ENCODE measurements at regions not wholly inside any gene's neighbourhood (a gene's known extent, or its start where the extent isn't known, plus 50 kb on each side); places are given as distances from the start of the nearest gene placed in this dataset.

GRCh38 chr4:38278255-38278654, 318.1 kb downstream of the PTTG2 start:
- no peak overlapping the region for H2AFZ ChIP-seq (ENCODE audit: low read length)
- POLR2A ChIA-PET, result no interaction called here
- no peaks in the 10 kb centered on the region for H4K20me1 ChIP-seq (ENCODE audit: insufficient read depth, low read length)
- CTCF ChIA-PET (ENCODE audit: unreplicated experiment), result no interaction called here
- DNase-seq (ENCODE audit: low spot score), result no peak
- no peak overlapping the region for H3K27ac ChIP-seq (ENCODE audit: low read depth, low read length, poor library complexity, severe bottlenecking)
- H3K79me2 ChIP-seq (ENCODE audit: insufficient read depth, low read depth, low read length), result no peaks in the 10 kb centered on the region
- no TSS peak for BruUV-seq (replicated peaks)
- no peak overlapping the region for H3K4me2 ChIP-seq (ENCODE audit: low read length)
- no peaks in the 10 kb centered on the region for H3K9me3 ChIP-seq (ENCODE audit: low read length)
- intact Hi-C loops (cut with micrococcal nuclease; ENCODE audit: unreplicated experiment), result no loop called here
- no peak overlapping the region for H3K4me3 ChIP-seq (ENCODE audit: low read depth, low read length, poor library complexity, severe bottlenecking)
- TF ChIP-seq CTCF (conservative IDR thresholded peaks at IDR 0.05; ENCODE audit: low read length), result no peak
- no peak for TF ChIP-seq EZH2phosphoT487 (IDR thresholded peaks at IDR 0.05; ENCODE audit: borderline replicate concordance, low read depth, low read length)
- H3K9me2 ChIP-seq (ENCODE audit: insufficient read depth, low read length), result no peaks in the 10 kb centered on the region
- H3K36me3 ChIP-seq (ENCODE audit: insufficient read depth, low read length), result no peaks in the 10 kb centered on the region
- H3K4me1 ChIP-seq (ENCODE audit: insufficient read depth, low read length, poor library complexity, severe bottlenecking), result no peaks in the 10 kb centered on the region

GRCh38 chr4:38279077-38279476, 318.9 kb downstream of the PTTG2 start:
- BruUV-seq (replicated peaks), result no TSS peak
- H3K4me3 ChIP-seq (ENCODE audit: low read depth, low read length, poor library complexity, severe bottlenecking), result no peak overlapping the region
- H4K20me1 ChIP-seq (ENCODE audit: insufficient read depth, low read length), result no peaks in the 10 kb centered on the region
- H3K79me2 ChIP-seq (ENCODE audit: insufficient read depth, low read depth, low read length), result no peaks in the 10 kb centered on the region
- CTCF ChIA-PET (ENCODE audit: unreplicated experiment), result no interaction called here
- H3K27ac ChIP-seq (ENCODE audit: low read depth, low read length, poor library complexity, severe bottlenecking), result no peak overlapping the region
- H3K9me2 ChIP-seq (ENCODE audit: insufficient read depth, low read length), result no peaks in the 10 kb centered on the region
- no peak overlapping the region for H3K4me2 ChIP-seq (ENCODE audit: low read length)
- no peaks in the 10 kb centered on the region for H3K4me1 ChIP-seq (ENCODE audit: insufficient read depth, low read length, poor library complexity, severe bottlenecking)
- H3K36me3 ChIP-seq (ENCODE audit: insufficient read depth, low read length), result no peaks in the 10 kb centered on the region
- TF ChIP-seq CTCF (conservative IDR thresholded peaks at IDR 0.05; ENCODE audit: low read length), result no peak
- TF ChIP-seq EZH2phosphoT487 (IDR thresholded peaks at IDR 0.05; ENCODE audit: borderline replicate concordance, low read depth, low read length), result no peak
- intact Hi-C loops (cut with micrococcal nuclease; ENCODE audit: unreplicated experiment), result no loop called here
- no peak overlapping the region for H2AFZ ChIP-seq (ENCODE audit: low read length)
- POLR2A ChIA-PET, result interaction anchor here (0.7 kb wide), 1 partner anchor 29 kb away, joined by 5 read pairs; no protein-coding TSS in a partner anchor
- DNase-seq (ENCODE audit: low spot score), result no peak
- H3K9me3 ChIP-seq (ENCODE audit: low read length), result no peaks in the 10 kb centered on the region

GRCh38 chr4:38279650-38280322, 319.6 kb downstream of the PTTG2 start:
- CTCF ChIA-PET (ENCODE audit: unreplicated experiment), result no interaction called here

More at GRCh38 chr4:38279650-38280322, 319.6 kb downstream of the PTTG2 start:
- Histone ChIP-seq H3K9me3 (ENCODE audit: low read length) (no peaks in the 10 kb centered on the region), H3K9me2 (ENCODE audit: insufficient read depth, low read length) (no peaks in the 10 kb centered on the region), H3K4me2 (ENCODE audit: low read length) (no peak overlapping the region), H4K20me1 (ENCODE audit: insufficient read depth, low read length) (no peaks in the 10 kb centered on the region), H3K36me3 (ENCODE audit: insufficient read depth, low read length) (no peaks in the 10 kb centered on the region), H3K27ac (ENCODE audit: low read depth, low read length, poor library complexity, severe bottlenecking) (no peak overlapping the region), H3K4me3 (ENCODE audit: low read depth, low read length, poor library complexity, severe bottlenecking) (no peak overlapping the region), H2AFZ (ENCODE audit: low read length) (no peak overlapping the region), H3K4me1 (ENCODE audit: insufficient read depth, low read length, poor library complexity, severe bottlenecking) (no peaks in the 10 kb centered on the region), H3K79me2 (ENCODE audit: insufficient read depth, low read depth, low read length) (no peaks in the 10 kb centered on the region)
- POLR2A ChIA-PET, result interaction anchor here (0.5 to 0.7 kb wide), 2 partner anchors 30 to 49 kb away, joined by 3 to 5 read pairs; no protein-coding TSS in a partner anchor
- no peak for DNase-seq (ENCODE audit: low spot score)
- BruUV-seq (replicated peaks), result no TSS peak
- intact Hi-C loops (cut with micrococcal nuclease; ENCODE audit: unreplicated experiment), result no loop called here
- TF ChIP-seq EZH2phosphoT487 (IDR thresholded peaks at IDR 0.05; ENCODE audit: borderline replicate concordance, low read depth, low read length) (no peak), CTCF (conservative IDR thresholded peaks at IDR 0.05; ENCODE audit: low read length) (no peak)

Data from OCI-LY7 (cell line).